Activated naive CD4-positive, alpha-beta T cell (primary cell): ENCODE measurements at regions not wholly inside any gene's neighbourhood (a gene's known extent, or its start where the extent isn't known, plus 50 kb on each side); places are given as distances from the start of the nearest gene placed in this dataset.

Experiments
- DNase-seq, 4 experiments: peaks; one replicate each; lab custom pipeline; 2025; lab: John Stamatoyannopoulos, UW

DNA sequence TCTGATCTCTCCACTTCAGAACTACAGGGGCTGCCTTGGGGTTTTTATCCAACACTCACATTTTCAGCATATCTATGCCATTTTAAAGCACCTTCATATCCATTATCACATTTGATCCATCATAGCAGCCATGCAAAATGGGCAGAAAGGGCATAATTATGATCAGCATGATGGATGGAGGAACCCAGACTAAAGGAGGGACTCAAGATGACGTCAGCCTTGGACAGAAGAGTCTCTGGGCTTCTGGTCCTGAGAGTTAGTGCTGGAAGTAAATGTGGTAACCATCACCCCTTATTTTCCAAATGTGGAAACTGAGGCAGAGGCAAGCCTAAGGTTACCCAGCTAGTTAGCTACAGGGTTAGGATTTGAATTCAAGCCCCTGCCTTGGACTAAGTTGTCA is 273.1 kb downstream of the DRD1 start:
- DNase-seq, result no peak

DNA sequence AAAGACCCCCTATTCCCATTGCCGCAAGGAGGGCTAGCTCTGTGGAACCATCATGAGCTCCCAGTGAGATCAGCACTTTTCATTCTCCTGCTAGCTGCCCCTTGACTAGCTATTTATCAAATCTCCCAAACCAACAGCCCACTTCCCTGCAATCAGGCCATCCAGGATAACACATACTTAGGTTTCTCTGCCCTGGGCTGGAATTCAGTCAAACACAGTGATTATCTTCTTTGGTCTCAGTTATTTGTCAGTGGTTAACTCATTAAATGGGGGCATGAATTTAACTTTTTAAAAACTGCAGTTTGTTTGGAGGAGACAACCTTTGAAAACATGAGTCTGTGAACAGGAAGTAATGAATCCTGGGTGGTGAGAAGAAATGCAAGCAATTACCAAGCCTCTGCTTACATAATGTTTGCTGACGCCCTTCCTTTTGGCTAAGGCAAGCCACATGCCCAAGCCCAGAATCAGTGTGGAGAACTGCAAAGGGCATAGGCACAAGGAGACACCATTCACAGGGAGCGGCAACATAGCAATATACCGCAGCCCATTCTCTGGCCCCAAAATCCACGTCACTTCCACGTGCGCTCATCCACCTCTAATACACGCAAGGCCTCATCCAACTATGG is 275.0 kb downstream of the DRD1 start:
- DNase-seq, result no peak

DNA sequence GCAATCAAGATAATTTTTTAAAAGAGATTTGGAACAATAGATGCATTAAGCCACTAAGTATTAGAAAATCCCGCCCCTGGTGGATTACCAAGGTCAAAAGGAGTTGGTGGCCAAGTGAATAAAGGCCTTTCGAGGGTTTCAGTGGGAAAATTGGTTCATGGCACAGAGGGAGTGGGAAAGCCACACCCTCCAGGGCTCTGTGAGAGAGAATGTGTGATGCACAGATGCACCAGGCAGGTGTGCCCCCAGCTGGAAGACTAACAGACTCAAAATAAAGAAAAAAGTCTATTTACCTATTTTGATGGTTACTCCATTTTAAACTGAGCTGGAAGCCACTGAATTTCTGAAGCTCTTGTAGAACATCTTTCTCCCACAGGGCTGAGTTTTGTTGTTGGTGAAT is 278.0 kb downstream of the DRD1 start:
- no peak for DNase-seq

DNA sequence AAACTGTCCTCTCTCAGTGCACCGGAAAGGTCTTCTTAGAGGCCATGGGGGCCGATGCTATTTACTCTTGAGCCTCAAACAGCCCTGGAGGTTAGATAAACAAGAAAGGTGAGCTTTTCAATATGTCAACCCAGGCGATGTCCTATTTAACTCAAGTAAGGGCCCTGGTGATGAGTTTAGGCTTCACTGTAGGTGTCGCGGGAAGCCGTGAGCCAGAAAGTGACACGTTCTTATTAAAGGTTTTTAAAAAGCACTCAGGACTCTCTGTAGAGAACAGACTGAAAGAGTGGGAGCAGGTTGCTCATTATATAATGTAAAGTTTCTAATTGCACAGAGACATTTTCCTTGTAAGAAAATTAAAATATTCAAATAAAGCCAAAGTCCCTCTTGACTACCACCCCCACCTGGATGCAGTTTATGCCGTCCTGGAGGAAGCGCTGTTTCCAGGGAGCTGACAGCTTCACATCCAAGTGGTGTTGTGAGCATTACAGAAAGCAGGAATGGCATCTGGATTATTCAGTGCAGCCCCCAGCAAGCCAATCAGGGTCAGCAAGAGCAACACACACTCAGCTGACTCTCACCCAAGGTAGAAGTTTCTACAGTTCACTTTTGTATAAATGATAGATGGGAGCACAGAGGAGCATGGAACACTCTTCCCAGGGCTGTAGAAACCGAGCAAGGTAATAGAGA is 280.3 kb downstream of the DRD1 start:
- DNase-seq, result no peak

DNA sequence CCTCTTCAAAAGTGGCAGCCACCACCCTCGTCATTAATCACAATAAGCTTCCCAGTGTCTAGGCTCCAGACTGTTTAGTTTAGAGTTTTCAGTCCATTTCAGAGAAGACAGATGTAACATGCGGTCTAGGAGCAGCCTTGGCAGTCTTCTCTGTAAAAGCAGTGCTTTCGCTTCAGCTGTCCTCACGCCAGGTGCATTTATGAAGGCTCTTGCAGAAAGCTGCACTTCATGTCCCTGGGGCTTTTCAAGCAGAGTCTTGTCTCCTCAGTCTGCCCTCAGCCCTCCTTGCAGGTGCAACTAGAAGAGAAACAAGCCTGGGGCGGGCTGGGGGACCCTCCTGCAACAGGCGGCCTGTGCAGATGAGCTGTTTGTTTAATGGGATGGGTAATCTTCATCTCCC is 281.9 kb downstream of the DRD1 start:
- DNase-seq, result no peak

DNA sequence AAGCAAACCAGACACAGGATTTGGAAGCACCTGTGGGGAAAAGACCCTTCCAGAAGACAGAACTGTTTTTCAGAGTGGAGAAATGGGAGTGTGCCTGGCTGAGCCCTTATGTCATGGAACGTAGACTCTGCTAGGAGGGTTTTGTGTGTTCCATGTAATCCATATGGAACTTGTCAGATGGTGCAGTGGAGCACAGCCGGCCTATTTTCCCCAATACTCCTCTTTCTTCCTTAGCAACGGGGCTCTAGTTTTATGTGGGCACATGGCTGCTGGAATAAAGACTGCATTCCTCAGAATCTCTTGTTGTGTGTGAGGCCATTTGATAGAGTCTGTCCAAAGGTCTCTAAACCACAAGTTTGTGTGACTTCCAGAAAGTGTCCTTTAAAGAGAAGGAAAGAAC is 284.0 kb downstream of the DRD1 start:
- no peak for DNase-seq

DNA sequence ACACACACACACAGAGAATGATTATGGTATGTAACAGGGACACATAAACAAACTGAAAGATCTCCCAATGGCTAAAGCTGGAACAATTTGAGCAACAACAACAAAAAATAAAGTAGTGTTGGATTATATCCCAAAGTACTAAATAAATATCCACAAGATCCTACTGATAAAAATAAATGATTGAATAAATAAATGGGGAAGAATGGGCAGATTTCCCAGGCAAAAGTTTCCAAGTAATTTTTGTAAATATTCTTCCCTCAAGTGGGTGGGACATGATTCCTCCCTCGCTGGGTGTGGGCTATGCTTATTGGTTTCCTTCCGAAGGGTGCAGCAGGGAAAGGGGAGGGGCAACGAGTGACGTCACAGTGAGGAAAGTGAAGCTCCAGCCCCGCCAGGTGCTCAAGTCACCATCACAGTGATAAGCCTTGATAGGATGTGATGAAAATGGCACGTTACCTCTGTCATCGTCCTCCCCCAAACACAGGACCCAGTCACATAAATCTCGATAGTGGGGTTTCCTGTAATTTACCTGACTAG is 295.3 kb downstream of the DRD1 start:
- DNase-seq, result no peak

DNA sequence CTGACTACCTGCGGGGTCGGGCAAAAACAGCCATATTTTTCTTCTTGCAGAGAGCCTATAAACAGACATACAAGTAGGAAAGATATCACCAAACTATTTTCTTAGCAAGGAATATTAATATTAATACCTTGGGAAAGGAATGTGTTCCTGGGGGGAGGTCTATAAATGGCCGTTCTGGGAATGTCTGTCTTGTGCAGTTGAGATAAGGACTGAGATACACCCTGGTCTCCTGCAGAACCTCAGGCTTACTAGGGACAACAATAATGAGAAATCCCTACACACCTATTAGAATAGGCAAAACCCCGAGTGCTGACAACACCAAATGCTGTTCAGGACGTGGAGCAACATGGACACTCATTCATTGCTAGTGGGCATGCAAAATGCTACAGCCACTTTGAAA is 297.2 kb downstream of the DRD1 start:
- no peak for DNase-seq

DNA sequence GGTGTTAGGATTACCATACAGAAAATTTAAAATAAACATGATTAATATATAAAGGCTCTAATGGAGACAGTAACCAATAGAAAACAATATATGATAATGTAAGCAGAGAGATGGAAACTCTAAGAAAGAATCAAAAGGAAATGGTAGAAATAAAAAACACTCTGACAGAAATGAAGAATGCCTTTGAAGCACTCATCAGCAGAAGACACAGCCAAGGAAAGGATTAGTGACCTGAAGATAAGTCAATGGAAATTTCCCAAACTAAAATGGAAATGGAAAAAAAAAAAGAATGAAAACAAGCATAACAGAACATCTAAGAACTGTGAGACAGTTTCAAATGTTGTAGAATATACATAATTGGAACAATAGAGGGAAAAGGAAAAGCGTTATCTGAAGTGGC is 302.6 kb downstream of the DRD1 start:
- no peak for DNase-seq

DNA sequence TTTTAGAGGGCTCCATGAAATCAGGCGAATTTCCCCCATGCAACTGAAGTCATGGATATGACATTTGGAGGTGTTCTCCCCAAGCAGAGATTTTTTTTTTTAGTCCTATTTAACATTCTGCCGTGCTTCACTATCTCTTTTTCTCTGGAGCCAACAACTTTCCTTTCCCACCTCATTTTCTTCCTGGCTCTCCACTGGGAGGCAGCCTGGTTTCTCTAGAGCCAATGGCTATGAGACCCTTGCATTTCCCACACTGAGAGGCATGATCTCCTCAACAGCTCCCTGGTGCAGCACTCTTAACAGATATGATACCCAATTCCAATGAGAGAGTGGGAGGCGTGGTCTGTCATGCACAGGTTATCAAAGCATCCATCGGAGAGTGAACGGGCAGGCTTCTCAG is 310.8 kb downstream of the DRD1 start:
- DNase-seq, result no peak

DNA sequence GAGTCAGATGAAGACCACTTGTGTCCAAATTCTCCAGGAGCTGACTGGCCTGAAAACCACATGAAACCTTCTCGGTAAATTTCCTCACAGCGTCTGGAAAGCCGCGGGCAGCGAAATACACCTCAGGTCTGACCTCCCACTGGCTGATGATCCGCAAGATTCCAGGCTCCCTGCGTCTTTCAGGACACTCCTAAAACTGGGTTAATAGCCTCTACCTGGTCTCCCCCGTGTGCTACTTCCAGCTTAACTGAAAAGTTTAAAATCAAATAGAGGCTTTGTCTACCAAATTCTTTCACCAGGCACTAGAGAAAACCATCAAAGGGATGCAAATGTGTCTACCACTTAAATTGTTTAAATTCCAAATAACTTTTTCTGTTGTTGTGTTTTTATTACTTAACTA is 312.6 kb downstream of the DRD1 start:
- DNase-seq, result no peak

DNA sequence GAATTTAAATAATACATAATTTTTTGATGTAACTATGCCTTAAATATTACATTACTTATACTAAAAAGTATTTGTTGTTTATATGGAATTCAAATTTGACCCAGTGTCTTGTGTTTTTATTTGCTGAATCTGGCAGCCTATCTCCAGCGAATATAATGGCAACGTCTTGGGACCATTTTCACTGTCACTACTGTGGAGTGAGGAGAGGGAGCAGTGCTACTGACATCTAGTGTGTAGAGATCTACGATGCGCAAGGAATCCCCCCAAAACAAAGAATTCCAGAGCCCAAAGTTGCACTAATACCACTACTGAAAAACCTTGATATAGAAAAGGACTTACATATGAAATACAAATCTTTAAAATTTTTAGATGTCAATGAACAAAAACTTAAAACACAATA is 314.4 kb downstream of the DRD1 start:
- DNase-seq, result no peak

DNA sequence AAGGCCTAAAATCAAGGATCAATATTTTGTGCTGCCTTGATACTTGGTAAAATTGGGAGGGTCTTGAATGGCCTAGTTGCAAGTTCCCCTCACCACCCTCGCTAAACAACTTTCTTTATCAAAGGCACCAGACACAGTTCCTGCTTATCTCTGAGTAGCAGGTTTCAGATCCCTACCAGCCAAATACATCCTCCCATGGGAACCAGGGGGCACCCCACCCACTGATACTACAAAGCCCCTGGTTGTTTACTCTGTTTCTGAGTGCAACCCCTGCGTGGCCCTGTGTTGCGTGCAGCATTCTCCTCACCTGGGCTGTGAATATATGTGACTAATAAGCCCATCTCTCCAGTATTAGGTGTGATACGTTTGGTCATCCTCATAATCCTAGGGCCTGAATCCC is 314.9 kb downstream of the DRD1 start:
- no peak for DNase-seq

DNA sequence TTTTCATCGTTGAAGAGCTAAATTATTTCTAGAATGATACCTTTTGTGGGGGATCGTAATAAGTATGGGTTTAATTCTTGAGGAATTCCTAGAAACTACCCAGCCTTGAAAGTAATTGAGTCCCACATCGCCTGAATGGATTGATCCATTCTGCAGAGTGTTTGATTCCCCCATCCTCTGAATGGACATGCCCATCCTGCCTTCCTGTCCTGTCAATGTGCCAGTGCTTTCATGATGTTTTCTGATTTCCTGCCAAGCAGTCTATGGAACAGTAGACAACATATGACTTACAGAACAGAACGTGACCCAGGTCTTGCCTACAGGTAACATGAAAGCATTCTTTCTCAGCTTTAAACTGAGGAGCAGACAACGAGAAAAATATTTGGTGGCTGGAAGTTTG is 319.2 kb downstream of the DRD1 start:
- no peak for DNase-seq

DNA sequence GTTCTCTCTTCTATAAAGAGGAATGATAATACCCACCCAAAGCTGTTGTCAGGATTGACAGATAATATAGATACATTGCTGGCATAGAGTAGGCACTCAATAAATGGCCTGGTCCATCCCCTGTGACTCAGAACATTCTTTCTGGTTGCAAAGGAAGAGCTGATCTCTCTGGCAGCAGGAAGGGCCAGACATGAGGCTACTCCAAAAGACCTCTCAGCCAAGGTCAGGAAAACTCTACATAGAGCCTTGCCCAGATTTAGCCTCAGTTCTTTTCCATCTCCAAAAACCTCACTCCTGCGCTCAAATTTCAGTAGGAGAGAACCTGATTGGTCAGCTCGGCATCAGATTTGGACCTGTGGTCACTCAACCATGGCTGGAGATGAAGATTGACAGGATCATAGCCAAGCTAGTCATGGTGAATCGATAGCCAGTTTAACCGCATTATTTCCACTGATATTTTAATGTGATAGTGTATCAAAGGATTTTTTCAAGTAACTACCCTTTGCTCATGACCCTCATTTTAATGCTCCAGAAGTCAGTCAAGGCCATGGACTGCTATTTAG is 319.6 kb downstream of the DRD1 start:
- no peak for DNase-seq

DNA sequence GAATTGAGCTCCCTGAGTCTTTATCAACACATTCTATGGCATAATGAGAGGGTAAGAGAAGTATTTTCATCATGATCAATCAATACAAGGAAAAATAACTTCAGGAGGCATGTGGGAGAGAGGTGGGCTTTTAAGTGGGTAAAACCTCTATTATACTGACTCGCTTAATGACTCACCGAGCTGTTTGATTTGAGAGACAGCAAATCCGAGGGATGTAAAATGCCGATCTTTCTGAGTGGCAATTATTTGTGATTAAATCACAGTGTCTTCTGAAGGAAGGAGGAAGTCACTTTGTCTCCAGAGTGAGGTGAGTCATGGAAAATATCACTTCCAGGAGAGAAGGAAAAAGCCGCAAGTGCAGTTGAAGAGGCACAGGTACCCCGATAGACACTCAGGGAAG is 320.4 kb downstream of the DRD1 start:
- no peak for DNase-seq

DNA sequence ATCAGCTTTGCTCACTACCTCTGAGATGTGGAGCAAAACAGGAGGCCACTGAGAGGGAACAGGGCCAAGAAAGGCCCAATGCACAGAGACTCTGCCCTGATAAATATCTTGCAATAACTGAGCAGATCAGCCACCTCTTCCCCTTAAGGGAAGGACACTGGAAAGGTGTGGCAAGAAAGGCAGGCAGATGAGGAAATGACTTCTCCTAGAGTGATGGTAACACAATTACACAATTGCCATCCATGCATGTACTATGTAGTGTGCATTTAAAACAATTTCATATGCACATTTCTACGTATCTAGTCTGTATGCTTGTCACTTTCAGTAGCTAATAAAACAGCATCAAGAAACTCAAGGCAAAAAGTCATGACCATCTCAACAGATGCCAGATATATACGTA is 322.5 kb downstream of the DRD1 start:
- DNase-seq, result no peak

DNA sequence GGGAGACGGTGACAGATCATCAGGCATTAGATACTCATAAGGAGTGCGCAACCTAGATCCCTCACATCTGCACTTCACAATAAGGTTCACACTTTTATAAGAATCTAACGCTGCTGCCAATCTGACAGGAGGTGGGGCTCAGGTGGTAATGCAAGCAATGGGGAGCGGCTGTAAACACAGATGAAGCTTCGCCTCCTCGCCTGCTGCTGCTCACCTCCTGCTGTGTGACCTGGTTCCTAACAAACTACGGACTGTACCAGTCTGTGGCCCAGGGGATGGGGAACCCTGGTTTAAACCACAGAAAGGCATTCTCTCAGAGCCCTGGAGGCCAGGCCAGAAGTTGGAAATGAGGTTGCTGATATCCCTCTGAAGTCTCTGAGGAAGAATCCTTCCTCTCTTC is 323.6 kb downstream of the DRD1 start:
- no peak for DNase-seq

DNA sequence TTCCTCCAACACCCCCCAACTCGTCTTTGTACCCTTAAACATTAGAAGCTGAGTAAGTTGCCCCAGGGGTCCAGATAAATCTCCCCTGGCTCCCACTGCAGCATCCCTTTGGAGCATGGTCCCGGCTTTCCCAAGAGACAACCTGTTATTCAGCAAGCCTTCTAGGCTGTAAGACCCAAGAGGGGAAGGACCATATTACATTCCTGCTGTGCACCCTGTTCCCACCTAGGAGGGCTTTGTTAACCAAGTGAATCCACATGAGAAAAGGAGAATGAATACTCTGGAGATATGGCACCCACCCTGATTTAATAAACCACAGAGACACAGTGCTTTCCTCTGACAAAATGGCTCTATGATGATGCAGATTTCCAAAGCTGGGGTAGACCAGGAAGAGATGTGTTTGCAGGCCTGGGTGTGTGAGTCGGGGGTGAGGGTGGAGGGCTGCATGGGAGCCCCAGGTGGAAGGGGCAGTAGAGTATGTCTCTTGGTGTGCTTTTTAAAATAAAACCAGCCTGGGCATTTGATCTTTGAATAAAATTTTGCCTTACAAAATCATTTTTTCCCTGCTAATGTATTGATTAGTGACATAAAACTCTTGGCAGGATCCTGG is 325.2 kb downstream of the DRD1 start:
- no peak for DNase-seq

DNA sequence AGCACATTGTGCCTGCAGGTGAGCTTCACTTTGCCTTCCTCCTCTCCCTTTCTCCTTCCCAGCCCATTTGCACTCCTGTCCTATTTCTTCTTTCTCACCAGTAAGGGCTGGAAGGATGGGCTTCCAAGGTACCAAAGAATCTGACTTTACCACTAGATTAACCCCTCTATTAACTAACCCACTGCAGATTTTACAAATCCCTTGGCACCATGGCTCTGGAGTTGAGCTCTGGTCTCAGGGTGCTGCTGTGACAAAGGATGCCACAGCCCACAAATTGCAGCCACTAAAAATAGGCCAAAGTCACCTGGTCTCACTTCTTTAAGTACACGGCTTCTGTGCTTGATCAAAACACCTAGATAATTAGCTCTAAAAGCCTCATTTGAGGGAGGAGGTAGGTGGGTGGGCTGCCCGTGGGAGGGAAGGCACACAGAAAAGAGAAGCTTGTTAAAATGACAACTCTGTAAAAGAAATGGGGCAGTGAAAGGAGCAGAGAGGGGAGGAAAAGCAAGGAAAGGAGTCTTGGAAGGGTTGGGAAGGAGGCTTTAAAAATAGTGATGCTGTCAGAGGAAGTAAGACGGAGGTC is 327.4 kb downstream of the DRD1 start:
- DNase-seq, result no peak

DNA sequence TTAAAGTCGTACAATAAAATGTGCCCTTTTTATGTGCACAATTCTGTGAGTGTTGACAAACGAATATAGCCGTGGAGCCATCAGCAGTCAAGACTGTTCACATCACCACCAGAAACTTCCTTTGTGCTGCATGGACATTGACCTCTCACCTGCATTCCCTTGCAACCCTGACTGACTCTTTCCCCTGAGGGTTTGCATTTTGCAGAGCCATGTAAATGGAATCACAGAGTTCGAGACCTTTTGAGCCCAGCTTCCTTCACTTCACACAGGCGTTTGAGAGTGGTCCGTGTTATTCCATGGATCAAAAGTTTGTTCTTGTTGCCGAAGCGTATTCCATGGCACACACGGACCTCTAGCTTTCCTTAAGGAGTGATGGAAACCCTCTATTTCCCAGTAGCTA is 328.2 kb downstream of the DRD1 start:
- no peak for DNase-seq

DNA sequence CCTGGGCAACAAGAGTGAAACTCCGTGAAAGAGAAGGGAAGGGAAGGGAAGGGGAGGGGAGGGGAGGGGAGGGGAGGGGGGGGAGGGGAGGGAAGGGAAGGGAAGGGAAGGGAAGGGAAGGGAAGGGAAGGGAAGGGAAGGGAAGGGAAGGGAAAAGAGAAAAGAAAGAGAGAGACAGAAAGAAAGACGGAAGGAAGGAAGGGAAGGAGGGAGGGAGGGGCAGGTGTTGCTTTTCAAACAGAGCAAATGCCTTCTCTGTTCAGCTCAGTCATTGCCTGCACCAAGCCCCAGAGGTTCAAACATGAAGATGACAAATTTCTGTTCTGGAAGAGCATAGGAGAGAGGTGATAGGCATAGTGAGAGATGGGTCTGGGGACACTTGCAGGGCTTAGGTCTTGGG is 330.0 kb downstream of the DRD1 start:
- no peak for DNase-seq
